MM.1S (cell line): ENCODE measurements at regions not wholly inside any gene's neighbourhood (a gene's known extent, or its start where the extent isn't known, plus 50 kb on each side); places are given as distances from the start of the nearest gene placed in this dataset.

Experiments used
- DNase-seq: peaks from one replicate; pipeline ENCODE4 v3.0.0-alpha.2; 2015
- H2AFZ ChIP-seq: fragments of 300-600 bp; sonication (generic); 2 replicates; pipeline ENCODE4 v1.6.0; 2016; ENCODE audit warnings: antibody characterized with exemption, low read length
- H3F3A ChIP-seq: fragments of 300-600 bp; sonication (generic); 2 replicates; pipeline ENCODE4 v1.6.1; 2016; ENCODE audit warnings: mild to moderate bottlenecking, antibody characterized with exemption, low read length, moderate library complexity, mixed read lengths; ENCODE audit not compliant: insufficient read depth
- H3K27ac ChIP-seq: fragments of 300-600 bp; sonication (generic); 2 replicates; pipeline ENCODE4 v1.5.1; 2016; ENCODE audit warnings: mild to moderate bottlenecking, low read length
- H3K27me3 ChIP-seq: fragments of 300-600 bp; sonication (generic); replicated peaks from 2 replicates; pipeline ENCODE4 v1.6.0; 2016; ENCODE audit warnings: low read length; ENCODE audit not compliant: insufficient read depth
- H3K36me3 ChIP-seq: fragments of 300-600 bp; sonication (generic); replicated peaks from 2 replicates; pipeline ENCODE4 v1.6.1; 2016; ENCODE audit warnings: mild to moderate bottlenecking, low read length, mixed read lengths; ENCODE audit not compliant: insufficient read depth
- H3K4me1 ChIP-seq: fragments of 300-600 bp; sonication (generic); 2 replicates; pipeline ENCODE4 v1.6.1; 2016; ENCODE audit warnings: low read length, mixed read lengths
- H3K4me2 ChIP-seq: fragments of 300-600 bp; sonication (generic); 2 replicates; pipeline ENCODE4 v1.6.0; 2016; ENCODE audit warnings: low read depth, low read length
- H3K4me3 ChIP-seq: fragments of 300-600 bp; sonication (generic); 2 replicates; pipeline ENCODE4 v1.5.1; 2016; ENCODE audit warnings: low read length, mixed read lengths
- H3K79me2 ChIP-seq: fragments of 300-600 bp; sonication (generic); 2 replicates; pipeline ENCODE4 v1.6.1; 2016; ENCODE audit warnings: mixed run types, low read length, mixed read lengths
- H3K9ac ChIP-seq: fragments of 300-600 bp; sonication (generic); 2 replicates; pipeline ENCODE4 v1.6.1; 2016; ENCODE audit warnings: low read length, mixed read lengths
- H3K9me2 ChIP-seq: fragments of 300-600 bp; sonication (generic); replicated peaks from 2 replicates; pipeline ENCODE4 v1.6.1; 2016; ENCODE audit warnings: mild to moderate bottlenecking, low read length, mixed read lengths; ENCODE audit not compliant: insufficient read depth
- H3K9me3 ChIP-seq: fragments of 300-600 bp; sonication (generic); replicated peaks from 2 replicates; pipeline ENCODE4 v1.6.1; 2016; ENCODE audit warnings: mild to moderate bottlenecking, low read length, mixed read lengths; ENCODE audit not compliant: insufficient read depth
- H4K20me1 ChIP-seq: fragments of 300-600 bp; sonication (generic); 2 replicates; pipeline ENCODE4 v1.6.1; 2016; ENCODE audit warnings: mild to moderate bottlenecking, low read length, moderate library complexity, mixed read lengths; ENCODE audit not compliant: insufficient read depth
- CTCF ChIP-seq: fragments of 300-600 bp; sonication (generic); IDR thresholded peaks from 2 replicates; pipeline ENCODE4 v1.5.1; 2016; ENCODE audit warnings: antibody characterized with exemption, low read length, mixed read lengths
- EZH2 ChIP-seq: fragments of 300-600 bp; sonication (generic); optimal IDR thresholded peaks from 2 replicates; pipeline ENCODE3; 2017; ENCODE audit warnings: low read depth, mild to moderate bottlenecking, antibody characterized with exemption, low read length, mixed read lengths
- EZH2phosphoT487 ChIP-seq: fragments of 300-600 bp; sonication (generic); IDR thresholded peaks from 2 replicates; pipeline ENCODE4 v1.6.1; 2018; ENCODE audit warnings: antibody characterized with exemption, low read length

DNA sequence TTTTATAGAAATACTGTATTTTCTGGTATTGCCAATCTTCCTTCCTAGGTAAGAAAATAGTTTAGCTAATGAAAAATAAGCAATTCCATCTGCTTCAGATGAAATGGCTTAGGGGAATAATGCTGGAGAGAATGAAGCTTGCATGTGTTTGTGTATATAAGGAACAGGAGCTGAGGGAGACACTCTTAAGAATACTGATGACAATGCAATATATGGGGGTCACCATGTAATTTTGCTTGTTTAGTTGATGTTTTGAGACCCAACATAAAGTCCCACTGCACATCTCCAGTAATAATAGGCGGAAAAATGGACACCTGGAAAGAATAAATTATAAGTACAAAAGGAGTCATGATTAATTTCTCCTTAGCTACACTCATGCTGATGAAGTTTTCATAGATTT, 110.8 kb upstream of the BRINP3 start:
- no peaks in the 10 kb centered on the region for H3K4me1 ChIP-seq
- H3K4me2 ChIP-seq = no peak overlapping the region
- no peak overlapping the region for H3K9ac ChIP-seq
- H3K36me3 ChIP-seq = no peaks in the 10 kb centered on the region
- no peaks in the 10 kb centered on the region for H3K79me2 ChIP-seq
- no peaks in the 10 kb centered on the region for H3F3A ChIP-seq
- H3K4me3 ChIP-seq = no peak overlapping the region
- no peaks in the 10 kb centered on the region for H3K9me2 ChIP-seq
- no peaks in the 10 kb centered on the region for H3K9me3 ChIP-seq
- no peaks in the 10 kb centered on the region for H4K20me1 ChIP-seq
- no peak for DNase-seq
- no peak overlapping the region for H2AFZ ChIP-seq
- H3K27me3 ChIP-seq = no peaks in the 10 kb centered on the region
- TF ChIP-seq CTCF (no peak), EZH2phosphoT487 (no peak), EZH2 (no peak)
- H3K27ac ChIP-seq = no peak overlapping the region

- no peaks in the 10 kb centered on the region for H3K9me3 ChIP-seq
- no peak overlapping the region for H3K9ac ChIP-seq
- no peak overlapping the region for H3K4me3 ChIP-seq
- H2AFZ ChIP-seq = no peak overlapping the region
- H3K9me2 ChIP-seq = no peaks in the 10 kb centered on the region
- no peak for DNase-seq
- no peaks in the 10 kb centered on the region for H3F3A ChIP-seq
- H3K4me2 ChIP-seq = no peak overlapping the region
- no peaks in the 10 kb centered on the region for H4K20me1 ChIP-seq
- H3K36me3 ChIP-seq = no peaks in the 10 kb centered on the region
- no peaks in the 10 kb centered on the region for H3K4me1 ChIP-seq
- no peak overlapping the region for H3K27ac ChIP-seq
- H3K27me3 ChIP-seq = no peaks in the 10 kb centered on the region
- no peaks in the 10 kb centered on the region for H3K79me2 ChIP-seq
- no peak for TF ChIP-seq CTCF
- TF ChIP-seq EZH2 = no peak
- TF ChIP-seq EZH2phosphoT487 = no peak
These were observed 117.8 kb upstream of the BRINP3 start for GRCh38 chr1:190595438-190595837.

DNA sequence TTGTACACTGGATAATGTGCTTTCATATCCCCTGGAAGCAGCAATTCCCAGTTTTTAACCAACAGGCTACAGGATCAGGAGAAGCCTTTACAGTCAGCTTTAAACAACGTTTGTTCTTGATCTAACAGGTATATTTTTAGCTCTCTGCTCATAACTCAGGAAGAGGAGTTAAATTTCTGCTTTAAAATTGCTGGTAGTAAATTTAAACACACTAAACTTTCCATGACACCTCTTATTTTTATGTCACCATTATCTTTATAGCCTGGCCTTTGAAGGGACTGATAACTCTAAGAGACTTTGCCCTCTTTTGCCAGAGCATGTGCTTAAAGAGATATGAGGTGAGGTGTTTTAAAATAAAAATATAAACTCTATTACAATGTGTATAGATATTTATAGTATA, 119.6 kb upstream of the BRINP3 start:
- Histone ChIP-seq H3K9me3 (no peaks in the 10 kb centered on the region), H3K36me3 (no peaks in the 10 kb centered on the region), H3K79me2 (no peaks in the 10 kb centered on the region), H3K4me3 (no peak overlapping the region), H3K27ac (no peak overlapping the region), H3F3A (no peaks in the 10 kb centered on the region), H2AFZ (no peak overlapping the region), H3K9ac (no peak overlapping the region), H3K9me2 (no peaks in the 10 kb centered on the region), H3K4me2 (no peak overlapping the region), H3K4me1 (no peaks in the 10 kb centered on the region), H4K20me1 (no peaks in the 10 kb centered on the region), H3K27me3 (no peaks in the 10 kb centered on the region)
- TF ChIP-seq EZH2 (no peak), CTCF (no peak), EZH2phosphoT487 (no peak)
- no peak for DNase-seq
